ENCODE measurements at regions not wholly inside any gene's neighbourhood (a gene's known extent, or its start where the extent isn't known, plus 50 kb on each side); places are given as distances from the start of the nearest gene placed in this dataset.
"Not testable (repeated sequence)": the region's sequence is repeated elsewhere in the genome, so short reads cannot be mapped to it uniquely, and the experiment has no call there.

DNA sequence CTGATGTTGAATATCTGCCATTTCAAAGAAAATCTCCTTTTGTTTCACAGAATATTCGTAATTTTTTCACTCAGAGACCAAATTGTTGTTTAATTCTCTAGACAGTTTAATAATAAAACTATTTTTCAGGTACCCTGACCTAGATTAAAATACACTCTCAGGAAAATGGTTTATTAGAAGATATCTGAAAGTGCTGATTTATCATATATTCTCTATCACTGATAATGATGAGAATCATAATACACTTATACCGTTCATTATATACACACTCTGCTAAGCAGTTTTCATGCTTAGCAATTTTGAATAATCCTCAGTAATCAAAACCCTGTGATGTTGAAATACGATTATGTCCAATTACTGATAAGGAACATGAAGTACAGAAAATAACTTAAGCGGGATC is 772.9 kb upstream of the CRIM1 start:
- DNase-seq (ENCODE audit: low spot score) = no peak

GRCh38 chr2:35580956-35581355 is 774.6 kb upstream of the CRIM1 start:
- no peak for DNase-seq (ENCODE audit: low spot score)

- not testable (repeated sequence) for DNase-seq (ENCODE audit: low spot score)
Observed at GRCh38 chr2:35568574-35568973, 787.0 kb upstream of the CRIM1 start.

GRCh38 chr2:35562488-35562887 is 793.1 kb upstream of the CRIM1 start:
- DNase-seq (ENCODE audit: low spot score) = no peak

GRCh38 chr2:35548171-35548570 is 807.4 kb upstream of the CRIM1 start:
- DNase-seq (ENCODE audit: low spot score) = no peak

DNA sequence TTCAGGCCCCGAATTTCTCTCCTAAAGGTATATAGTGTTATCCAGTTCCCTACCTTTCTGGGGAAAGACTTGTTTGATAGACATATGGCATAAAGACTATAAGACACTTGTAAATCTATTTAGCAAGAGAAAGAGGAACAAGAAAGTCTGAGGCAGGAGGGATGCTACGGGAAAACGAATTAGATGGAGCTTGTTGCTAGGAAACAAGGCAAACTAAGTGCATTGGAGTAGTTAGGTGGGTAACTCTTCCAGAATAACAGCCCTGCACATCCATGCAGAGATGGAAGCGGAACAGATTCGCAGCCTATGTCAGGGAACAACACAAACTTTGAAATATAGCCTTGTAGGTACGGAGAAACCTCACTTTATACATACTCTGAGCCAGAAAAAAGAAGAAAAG is 810.3 kb upstream of the CRIM1 start:
- DNase-seq (ENCODE audit: low spot score) = no peak

DNA sequence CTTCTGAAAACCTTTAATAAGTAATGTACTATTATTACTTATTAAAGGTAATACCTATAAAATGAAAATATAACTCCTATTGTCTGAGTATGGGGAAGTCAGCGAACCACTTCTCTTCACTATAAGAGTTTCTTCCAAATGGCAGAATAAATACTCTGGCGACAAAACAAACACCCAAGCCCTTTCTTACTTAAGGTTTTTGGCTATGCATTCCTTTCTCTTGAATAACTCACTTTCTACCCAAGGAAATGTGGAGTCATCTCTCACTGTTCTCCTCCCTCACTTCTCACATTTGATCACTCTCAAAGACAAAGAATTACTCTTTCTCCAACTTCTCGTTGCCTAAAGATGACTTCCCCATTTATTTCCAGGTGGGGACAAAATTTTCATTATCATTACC is 816.8 kb upstream of the CRIM1 start:
- no peak for DNase-seq (ENCODE audit: low spot score)

GRCh38 chr2:35530615-35531135 is 824.9 kb upstream of the CRIM1 start:
- DNase-seq (ENCODE audit: low spot score) = no peak

DNA sequence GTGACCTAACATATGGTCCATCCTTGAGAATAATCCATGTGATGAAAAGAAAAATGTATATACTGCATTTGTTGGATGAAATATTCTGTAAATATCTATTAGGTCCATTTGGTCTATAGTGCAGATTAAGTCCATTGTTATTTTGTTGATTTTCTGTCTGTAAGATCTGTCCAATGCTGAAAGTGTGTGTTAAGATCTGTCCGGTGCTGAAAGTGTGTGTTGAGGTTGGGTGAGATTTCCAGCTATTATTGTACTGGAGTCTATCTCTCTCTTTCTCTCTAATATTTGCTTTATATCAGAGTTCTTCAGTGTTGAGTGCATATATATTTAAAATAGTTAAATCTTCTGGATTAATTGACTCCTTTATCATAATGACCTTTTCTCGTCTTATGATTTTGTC is 828.8 kb upstream of the CRIM1 start:
- no peak for DNase-seq (ENCODE audit: low spot score)

- no peak for DNase-seq (ENCODE audit: low spot score)
Observed at GRCh38 chr2:35522450-35522849, 833.1 kb upstream of the CRIM1 start.

DNA sequence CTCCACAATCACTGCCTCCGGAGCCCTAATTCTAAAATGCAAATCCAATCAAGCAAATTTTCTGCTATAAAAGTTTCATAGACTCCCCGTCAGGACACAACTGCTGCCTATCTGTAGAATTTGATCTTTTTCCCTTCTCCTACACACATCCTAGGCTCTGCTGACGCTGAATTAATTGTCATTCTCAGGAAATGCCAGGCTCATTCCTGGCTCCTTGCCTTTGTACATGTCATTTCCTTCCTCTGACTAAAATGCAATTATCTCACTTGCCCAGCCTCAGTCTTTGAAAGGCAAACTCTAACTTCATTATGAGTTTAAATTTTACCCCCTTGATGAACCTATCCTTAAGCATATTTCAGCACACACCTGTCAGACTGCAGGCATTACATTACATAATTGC is 844.9 kb upstream of the CRIM1 start:
- no peak for DNase-seq (ENCODE audit: low spot score)

GRCh38 chr2:35508601-35509000 is 847.0 kb upstream of the CRIM1 start:
- no peak for DNase-seq (ENCODE audit: low spot score)

- DNase-seq (ENCODE audit: low spot score) = no peak
Observed at GRCh38 chr2:35504419-35504818, 851.2 kb upstream of the CRIM1 start.

- no peak for DNase-seq (ENCODE audit: low spot score)
Observed at GRCh38 chr2:35503738-35504199, 851.8 kb upstream of the CRIM1 start.

- no peak for DNase-seq (ENCODE audit: low spot score)
Observed at GRCh38 chr2:35503311-35503710, 852.3 kb upstream of the CRIM1 start.

GRCh38 chr2:35501076-35501475 is 854.5 kb upstream of the CRIM1 start:
- no peak for DNase-seq (ENCODE audit: low spot score)

GRCh38 chr2:35496022-35496421 is 859.6 kb upstream of the CRIM1 start:
- no peak for DNase-seq (ENCODE audit: low spot score)

DNA sequence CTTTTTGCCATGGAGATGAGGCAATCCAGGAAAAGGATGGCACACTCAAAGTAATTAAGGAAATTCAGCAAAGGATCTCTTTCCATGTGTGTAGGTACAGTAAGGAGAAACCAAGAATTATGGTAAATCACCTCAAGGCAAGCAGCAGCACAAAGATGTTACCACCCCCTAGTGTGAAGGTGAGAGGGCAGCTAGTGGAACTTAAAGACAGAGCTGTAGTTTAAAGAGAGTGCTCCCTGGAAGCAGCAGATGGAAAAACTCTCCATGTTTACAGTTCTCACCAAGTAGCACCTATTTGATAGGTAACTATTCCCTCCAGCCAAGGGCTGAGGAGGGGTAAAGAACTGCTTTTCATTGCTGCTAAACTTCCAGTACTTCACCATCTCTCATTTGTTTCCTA is 860.4 kb upstream of the CRIM1 start:
- DNase-seq (ENCODE audit: low spot score) = no peak

- not testable (repeated sequence) for DNase-seq (ENCODE audit: low spot score)
Observed at GRCh38 chr2:35478121-35478520, 877.5 kb upstream of the CRIM1 start.

- no peak for DNase-seq (ENCODE audit: low spot score)
Observed at GRCh38 chr2:35468245-35468644, 887.3 kb upstream of the CRIM1 start.

GRCh38 chr2:35463805-35464596 is 891.6 kb upstream of the CRIM1 start:
- DNase-seq (ENCODE audit: low spot score) = no peak

DNA sequence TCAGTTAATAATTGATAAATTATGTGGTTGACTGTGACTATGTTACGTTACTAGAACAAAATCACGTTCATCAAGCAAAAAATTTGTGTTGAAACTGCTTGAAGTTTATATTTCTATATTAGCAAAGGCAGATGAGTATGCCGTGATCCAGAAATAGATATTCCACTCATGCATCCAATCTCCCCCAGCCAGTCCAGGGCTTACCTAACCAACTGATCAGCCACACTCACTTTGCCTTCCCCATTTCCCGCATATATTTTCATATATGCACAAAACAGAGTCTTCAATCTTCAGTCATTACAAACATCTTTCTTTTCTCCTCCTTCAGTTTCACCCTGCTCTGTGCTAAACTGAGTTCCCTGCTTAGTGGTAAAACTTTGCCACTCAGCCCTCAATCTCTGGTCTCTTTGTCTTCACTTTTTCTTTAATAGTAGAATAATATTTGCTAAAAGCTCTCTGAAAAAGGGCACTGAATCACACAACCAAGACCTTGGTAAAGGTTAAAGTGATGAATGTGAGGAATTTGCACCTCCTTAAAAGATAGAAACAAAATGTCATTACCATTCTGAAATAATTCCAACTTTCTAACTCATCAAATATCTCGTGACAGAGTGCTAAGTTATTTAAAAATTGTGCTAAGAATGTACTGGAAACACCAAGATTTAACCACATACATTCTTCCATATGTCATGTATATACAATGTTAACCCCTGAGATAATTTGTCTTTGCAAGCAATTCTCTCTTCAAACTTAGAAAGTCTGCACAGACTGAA is 893.2 kb upstream of the CRIM1 start:
- no peak for DNase-seq (ENCODE audit: low spot score)

Data from mesenteric fat pad (tissue), 1 donor.